GM21423 (cell line): ENCODE measurements at regions not wholly inside any gene's neighbourhood (a gene's known extent, or its start where the extent isn't known, plus 50 kb on each side); places are given as distances from the start of the nearest gene placed in this dataset.

Source experiments
- ATAC-seq: cut with Tn5 transposase; IDR thresholded peaks from one replicate; pipeline ENCODE4 v1.9.1; 2021; ENCODE audit warnings: mild to moderate bottlenecking, moderate library complexity; ENCODE audit not compliant: unreplicated experiment

GRCh38 chr9:81741103-81741502 lies 51.8 kb upstream of the TLE1 start:
- ATAC-seq: no peak

- ATAC-seq: no peak
Measured at GRCh38 chr9:81748091-81748490, 58.7 kb upstream of the TLE1 start.

GRCh38 chr9:81753436-81753835 lies 64.1 kb upstream of the TLE1 start:
- ATAC-seq: no peak

- no peak for ATAC-seq
Measured at GRCh38 chr9:81754245-81754644, 64.9 kb upstream of the TLE1 start.

- ATAC-seq: no peak
Measured at GRCh38 chr9:81755721-81756120, 66.4 kb upstream of the TLE1 start.

GRCh38 chr9:81756561-81756960 lies 67.2 kb upstream of the TLE1 start:
- no peak for ATAC-seq

GRCh38 chr9:81758123-81758797 lies 68.9 kb upstream of the TLE1 start:
- ATAC-seq: no peak

GRCh38 chr9:81759680-81760215 lies 70.4 kb upstream of the TLE1 start:
- ATAC-seq: no peak

GRCh38 chr9:81767921-81768320 lies 78.6 kb upstream of the TLE1 start:
- ATAC-seq: no peak

- no peak for ATAC-seq
Measured at GRCh38 chr9:81771571-81771970, 82.2 kb upstream of the TLE1 start.

- no peak for ATAC-seq
Measured at GRCh38 chr9:81772144-81772543, 82.8 kb upstream of the TLE1 start.

GRCh38 chr9:81776390-81776789 lies 87.0 kb upstream of the TLE1 start:
- ATAC-seq: no peak

- no peak for ATAC-seq
Measured at GRCh38 chr9:81776834-81777233, 87.5 kb upstream of the TLE1 start.

- ATAC-seq: no peak
Measured at GRCh38 chr9:81777482-81777881, 88.1 kb upstream of the TLE1 start.

GRCh38 chr9:81782313-81782995 lies 93.1 kb upstream of the TLE1 start:
- ATAC-seq: no peak

GRCh38 chr9:81787747-81788632 lies 98.6 kb upstream of the TLE1 start:
- no peak for ATAC-seq

GRCh38 chr9:81789721-81790120 lies 100.4 kb upstream of the TLE1 start:
- ATAC-seq: no peak

- no peak for ATAC-seq
Measured at GRCh38 chr9:81790166-81790565, 100.8 kb upstream of the TLE1 start.

GRCh38 chr9:81791076-81791475 lies 101.7 kb upstream of the TLE1 start:
- ATAC-seq: no peak

- ATAC-seq: no peak
Measured at GRCh38 chr9:81798606-81799005, 109.3 kb upstream of the TLE1 start.

GRCh38 chr9:81801190-81801589 lies 111.8 kb upstream of the TLE1 start:
- ATAC-seq: no peak
